GM21381 (cell line): ENCODE measurements at regions not wholly inside any gene's neighbourhood (a gene's known extent, or its start where the extent isn't known, plus 50 kb on each side); places are given as distances from the start of the nearest gene placed in this dataset.
A peak's percentile ranks its signal among the peaks of the same experiment; 100 is the strongest.

ENCODE experiments used
- ATAC-seq: cut with Tn5 transposase; IDR thresholded peaks from one replicate; pipeline ENCODE4 v1.9.1; 2021; ENCODE audit warnings: mild to moderate bottlenecking, moderate library complexity; ENCODE audit not compliant: unreplicated experiment

DNA sequence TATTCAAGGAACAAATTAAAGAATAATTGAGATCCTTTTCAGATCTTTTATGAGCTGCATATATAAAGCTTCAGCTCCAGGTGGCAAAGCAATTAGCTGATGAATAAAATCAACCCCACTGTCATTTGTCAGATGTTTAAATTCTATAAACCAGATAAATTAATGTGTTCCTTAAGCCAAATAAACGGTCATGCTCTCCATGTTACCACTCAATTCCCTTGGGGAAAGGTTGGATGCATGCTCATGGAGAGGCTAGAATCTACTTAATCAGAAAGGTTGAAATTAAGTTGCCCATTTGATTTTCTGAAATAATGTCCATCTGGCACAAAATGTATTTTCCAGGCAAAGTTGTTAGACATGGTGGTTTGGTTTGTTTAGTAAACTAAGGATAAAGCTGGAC is 282.5 kb upstream of the SPRED2 start:
- ATAC-seq: no peak

DNA sequence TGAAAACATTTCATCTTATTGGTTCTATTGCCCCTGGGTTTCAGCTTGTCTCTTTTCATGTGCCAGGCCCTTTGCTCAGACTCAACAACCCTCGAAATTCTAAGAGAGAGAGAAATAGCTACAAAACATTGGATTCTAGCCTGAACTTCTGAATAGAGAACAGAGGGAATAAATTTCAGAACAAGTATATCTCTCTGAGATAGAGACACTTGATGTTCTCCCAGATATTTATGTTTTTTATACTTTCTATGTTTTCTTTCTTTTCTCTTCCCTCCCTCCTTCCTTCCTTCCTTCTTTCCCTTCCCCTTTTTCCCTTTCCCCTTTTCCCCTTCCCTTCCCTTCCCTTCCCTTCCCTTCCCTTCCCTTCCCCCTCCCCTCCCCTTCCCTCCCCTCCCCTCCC is 279.5 kb upstream of the SPRED2 start:
- no peak for ATAC-seq

DNA sequence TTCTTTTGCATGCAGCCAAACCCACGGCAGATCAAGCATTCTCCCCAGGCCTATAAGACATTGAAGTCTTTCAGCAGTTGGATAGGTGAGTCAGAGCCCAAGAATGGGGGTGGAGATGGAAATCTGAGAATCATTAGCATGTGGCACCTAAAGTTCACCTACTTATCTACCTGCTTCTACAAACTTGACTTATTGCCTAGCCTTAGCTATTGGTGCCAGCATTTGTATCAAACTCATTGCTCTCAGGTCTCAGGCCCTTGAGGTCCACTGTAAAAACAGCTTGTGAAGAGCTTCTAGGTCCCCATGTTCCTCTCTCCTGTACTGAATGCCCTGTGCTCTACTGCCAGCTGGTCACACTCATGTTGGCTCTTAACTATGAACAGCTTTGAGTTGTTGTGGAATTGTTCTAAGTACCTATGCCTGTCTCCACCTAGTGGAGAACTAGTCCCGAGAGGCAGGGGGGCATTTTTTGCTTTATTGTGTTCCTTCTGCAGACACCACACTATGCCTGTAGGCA is 278.4 kb upstream of the SPRED2 start:
- ATAC-seq: no peak

DNA sequence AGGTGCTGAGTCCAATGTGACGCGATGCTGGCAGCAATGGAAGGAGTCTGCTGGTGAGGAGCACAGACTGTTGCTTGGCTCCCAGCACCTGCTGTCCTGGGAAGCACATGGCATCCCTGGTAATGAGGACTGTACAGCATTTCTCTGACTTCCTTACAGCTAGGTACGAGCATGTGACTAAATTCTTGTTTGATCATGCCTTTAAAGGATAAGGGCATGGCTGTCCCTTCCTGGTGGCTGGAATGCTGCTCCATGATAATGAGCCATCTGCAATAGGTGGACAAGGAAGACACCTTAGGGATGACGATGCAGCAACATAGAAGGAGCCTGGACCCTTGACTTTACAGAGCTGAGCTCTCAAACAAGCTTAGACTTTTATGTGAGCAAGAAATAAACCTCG is 278.0 kb upstream of the SPRED2 start:
- no peak for ATAC-seq

DNA sequence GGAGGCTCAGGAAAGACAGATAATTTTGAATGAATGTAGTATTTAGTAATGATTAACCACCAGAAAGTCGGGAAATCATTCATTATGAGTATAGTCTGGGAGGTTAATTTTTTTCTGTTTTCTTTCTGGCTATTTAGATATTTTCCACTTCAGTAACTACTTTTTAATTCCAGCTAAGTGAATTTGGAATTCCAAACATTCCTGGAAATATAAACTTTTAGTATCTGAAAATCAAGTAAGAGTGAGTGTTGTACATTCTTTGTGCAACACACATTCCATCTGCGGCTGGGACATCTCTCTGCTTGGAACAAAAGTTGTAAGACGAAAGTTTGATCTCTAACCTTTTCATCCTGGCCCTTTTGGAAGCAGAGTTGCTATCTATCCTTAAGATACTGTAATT is 275.7 kb upstream of the SPRED2 start:
- ATAC-seq: no peak

DNA sequence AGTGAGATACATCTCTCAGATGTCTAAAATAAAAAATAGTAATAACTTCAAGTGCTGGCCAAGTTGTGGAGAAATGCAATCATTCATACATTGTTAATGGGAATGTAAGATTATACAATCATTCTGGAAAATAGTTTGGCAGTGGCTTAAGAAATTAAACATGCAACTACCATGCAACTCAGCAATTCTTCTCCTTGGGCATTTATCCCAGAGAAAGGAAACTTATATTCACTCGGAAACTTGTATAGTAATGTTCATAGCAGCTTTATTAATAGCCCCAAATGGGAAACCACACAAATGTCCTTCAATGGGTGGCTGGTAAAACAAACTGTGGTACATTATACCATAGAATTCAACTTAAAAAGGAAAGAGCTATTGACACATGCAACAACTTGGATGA is 274.0 kb upstream of the SPRED2 start:
- no peak for ATAC-seq

DNA sequence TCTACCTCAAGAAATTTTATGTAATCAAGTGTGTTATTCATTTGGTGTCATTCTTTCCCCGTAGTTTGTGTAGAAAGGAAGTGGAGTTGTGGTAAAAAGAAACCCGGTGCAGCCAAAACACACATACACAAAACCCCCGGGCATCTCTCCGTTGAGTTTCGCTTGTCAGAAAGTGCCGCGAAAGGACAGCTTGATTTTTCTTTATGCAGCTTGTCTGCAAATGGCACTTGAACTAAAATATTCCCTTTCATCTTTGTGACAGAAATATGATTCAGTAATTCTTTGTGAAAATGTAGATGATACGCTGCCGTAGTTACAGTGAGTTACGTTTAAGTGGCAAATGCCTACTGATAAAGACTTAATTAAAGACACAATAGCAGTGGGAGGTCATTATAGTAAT is 268.8 kb upstream of the SPRED2 start:
- no peak for ATAC-seq

DNA sequence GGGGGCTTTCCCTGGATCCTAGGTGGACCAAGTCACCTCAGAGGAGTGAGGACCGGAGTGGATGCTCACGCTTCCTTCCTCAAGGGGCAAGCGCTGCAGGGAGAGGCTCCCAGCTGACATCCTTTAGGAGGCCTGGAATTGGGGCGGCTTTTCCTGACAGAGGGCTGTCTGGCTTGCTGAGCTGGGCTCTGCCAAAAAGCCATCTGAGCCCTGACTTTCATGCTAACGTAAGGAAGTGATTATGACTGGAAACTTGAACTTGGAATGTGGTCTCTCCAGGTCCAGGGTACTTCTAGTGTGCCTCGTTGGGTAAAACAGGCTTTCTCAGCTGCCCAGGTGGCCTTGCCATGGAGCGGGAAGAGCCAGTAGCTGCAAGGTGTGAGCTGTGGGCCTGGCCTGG is 268.3 kb upstream of the SPRED2 start:
- ATAC-seq: no peak

DNA sequence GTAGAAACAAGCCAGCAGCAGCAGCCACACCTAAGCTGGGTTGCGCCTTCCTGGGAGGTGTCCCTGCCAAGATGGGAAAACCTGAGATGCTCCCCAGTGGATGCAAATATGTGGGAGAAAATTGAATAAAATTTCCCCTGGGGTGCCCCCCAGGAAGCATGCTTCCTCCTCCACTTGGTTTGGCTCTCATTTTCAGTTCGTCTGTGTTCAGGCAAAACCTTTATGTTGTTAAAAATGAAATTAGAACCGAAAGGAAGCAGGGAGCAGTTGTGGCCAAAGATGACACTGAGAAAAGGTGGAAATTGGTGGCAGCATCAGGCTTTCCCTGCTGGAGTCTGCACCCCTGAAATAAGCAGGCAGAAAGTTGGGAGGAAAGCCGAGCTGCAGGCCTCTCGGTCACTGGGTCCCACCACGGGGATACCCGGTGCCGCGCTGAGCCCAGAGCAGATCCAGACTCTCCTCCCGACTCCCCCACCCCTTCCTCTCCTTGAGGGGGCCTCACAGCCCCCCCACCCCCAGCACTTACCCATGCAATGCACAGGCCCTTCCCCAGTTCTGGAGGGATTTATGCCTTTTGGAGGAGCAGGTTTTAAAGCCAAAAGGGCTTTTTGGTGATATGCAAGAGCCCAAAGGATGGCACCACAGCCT is 267.7 kb upstream of the SPRED2 start:
- ATAC-seq: no peak

DNA sequence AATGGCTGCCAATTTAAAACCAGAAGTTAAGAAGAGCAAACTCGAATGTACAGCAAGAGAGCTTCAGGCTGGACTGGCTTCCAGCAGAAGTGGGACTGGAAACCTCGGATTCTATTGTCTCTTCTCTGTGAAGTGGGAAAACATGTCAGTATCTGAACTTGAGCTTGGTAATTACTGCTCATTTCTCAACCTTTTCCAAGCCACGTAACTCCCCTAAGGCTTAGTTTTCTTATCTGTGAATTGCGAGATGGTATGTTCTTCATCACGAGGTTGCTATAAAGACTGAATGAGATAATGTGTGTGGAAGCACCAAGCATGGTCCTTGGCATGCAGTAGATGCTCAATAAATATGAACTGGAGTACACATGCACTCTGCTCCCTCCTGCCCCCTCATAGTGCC is 259.4 kb upstream of the SPRED2 start:
- ATAC-seq: no peak

DNA sequence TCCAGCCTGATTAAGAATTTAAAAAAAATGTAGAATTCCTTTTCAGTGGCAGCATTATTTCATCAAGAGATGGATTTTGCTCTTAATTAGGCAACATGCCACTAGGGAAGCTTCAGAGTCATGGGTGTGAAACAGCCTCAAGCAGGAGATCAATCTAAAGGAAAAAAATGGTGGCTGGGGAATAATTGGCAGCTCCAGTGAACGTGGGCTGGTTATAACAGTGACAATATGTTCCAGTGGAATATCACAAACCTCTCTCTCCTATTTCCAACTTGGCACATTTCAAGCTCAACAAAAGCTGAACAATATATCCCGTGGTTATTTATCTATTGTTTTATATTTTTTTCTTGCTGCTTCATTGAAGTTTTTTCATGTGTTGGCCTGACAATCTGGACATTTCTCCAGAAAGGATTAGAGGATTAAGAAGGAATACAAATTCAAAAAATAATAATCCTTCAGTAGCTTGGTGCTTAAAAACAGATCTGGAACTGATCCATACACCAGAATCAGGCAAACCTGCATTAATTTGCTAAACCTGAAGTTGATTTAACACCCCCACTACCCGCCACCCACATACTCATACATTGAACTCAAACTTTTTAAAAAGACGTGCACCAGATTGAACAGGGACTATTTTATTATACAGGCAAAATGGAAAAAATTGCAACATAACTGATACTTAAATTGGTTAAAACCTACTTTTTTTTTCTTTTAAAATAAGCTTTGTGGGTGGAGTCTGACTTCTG is 255.9 kb upstream of the SPRED2 start:
- no peak for ATAC-seq

DNA sequence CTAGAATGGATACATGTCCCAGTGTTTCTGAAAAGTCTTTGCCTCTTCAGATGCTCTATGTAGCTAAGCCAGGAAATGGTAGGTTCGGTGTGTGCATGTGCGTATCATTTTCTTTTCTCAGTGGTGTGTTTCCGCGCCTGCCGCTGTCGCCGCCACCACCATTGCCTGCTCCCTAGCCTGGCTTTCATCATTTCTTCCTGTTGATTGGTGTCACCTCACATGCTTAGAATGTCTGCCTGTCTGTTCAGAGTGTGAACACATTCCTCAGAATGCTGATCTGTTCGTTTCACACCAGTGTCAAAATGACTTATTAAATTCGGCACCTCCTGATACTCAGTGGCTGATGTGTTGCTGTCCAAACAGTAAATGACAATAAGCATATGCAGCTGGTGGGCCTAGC is 255.2 kb upstream of the SPRED2 start:
- no peak for ATAC-seq

DNA sequence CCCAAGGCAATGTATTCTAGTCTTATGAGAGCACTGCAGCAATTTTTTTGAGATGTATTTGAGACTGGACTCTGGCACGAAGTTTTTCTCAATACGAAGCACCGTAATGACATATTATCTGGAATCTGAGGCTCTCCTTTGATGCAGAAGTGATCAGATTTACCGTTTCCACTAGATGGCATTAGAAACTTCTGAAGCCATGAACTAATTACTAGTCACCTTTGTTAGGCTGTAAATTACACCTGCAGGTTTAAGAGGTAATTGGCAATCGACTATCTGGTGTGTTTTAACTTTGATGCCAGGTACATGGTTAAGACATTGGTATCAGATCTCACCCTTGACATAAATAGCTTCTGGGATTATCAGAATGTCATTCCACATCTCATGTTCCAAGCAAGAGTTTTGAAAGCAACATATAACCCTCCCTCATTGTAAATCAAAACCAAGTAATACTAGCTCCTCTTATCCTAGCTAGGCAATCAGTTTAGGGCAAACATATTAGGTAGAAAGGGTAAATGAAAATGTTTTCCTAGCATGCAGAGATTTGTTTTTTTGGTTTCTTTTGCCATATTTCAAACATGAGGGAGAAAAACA is 254.6 kb upstream of the SPRED2 start:
- no peak for ATAC-seq

DNA sequence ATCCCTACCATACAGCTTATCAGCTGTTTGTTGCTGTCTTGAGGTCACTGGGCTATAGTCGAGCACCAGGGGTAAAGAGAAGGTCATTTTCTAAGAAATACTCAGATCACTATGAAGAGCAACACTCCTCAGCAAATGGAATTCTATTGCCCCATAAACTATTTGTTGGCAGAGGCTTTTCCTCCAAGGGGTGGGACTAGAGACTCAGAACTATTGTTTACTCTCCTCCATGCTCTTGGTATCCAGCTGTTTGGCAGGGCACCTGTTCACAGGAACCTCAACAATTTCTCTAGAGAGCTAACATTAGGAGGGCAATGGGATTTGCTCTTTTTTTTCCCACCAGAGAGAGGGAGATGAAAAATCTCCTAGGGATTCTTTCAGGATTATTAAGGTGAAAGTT is 249.1 kb upstream of the SPRED2 start:
- ATAC-seq: no peak

DNA sequence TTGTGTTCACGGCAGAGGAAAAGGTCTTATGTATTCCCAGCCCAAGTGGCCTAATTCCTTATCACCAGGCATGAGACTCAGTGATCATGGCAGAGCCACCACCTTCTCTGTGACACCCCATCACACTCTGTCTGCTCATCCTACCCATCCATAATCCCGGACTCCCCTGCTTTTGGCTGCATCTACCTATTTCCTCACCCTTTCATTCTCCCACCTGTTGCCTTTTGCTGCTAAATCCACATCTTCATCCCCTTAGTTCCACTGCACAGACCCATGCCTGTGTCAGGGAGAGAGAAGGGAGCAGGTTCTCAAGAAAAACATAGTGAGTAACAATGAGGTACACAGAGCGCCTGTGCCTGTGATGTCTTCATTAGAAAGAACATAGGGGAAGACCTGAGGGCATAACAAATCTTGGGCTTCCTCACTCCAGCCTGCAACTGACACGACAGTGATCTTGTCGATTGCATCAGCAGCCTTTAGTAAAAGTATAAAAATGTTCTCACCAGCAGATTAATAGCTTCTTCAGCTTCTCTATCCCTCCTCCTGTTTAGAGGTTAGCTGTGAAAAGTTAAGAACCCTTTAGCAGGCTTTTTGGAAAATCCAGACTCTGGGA is 246.5 kb upstream of the SPRED2 start:
- no peak for ATAC-seq

DNA sequence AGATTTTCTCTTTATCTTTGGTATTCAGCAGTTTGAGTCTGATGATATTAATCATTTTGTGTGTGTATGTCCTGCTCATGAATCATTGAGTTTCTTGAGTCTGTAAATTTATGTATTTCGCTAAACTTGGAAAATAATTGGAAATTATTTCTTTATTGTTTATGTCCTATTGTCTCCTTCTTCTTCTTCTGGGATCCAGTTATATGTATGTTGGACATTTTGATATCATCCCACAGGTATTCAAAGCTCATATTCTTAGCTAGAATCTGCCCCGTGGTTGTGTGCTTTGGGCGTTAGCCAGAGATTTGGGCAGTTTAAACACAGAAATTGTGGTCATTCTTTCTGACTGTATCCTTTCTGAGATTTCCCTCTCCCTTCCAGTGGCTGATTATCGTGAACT is 243.0 kb upstream of the SPRED2 start:
- ATAC-seq: no peak

DNA sequence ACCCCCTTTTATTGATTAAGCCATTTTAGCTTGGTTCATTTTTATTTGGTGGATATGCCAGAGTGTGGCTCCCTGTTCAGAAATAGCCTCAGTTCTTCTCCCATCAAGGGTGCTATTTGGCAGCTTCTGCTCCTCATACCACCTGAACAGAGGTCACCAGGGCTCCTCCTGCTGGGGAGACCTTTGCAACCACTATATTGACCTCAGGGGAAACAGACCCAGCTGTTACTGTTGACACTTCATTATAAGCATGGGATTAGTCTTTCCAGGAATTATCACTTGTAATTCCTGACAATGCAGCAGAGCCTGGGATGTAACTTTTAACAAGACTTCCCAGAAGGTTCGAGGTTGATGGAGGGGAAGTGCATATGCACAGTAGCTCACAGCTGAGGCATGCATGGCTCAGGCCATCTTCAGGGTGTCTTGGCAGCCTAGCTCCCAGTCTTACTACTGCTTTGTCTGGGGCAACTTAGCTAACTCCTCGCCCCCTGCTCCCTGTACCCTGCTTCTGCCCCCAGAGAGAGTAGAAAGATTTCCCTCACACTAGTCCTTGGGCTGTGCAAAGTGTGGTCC is 239.4 kb upstream of the SPRED2 start:
- ATAC-seq: no peak

DNA sequence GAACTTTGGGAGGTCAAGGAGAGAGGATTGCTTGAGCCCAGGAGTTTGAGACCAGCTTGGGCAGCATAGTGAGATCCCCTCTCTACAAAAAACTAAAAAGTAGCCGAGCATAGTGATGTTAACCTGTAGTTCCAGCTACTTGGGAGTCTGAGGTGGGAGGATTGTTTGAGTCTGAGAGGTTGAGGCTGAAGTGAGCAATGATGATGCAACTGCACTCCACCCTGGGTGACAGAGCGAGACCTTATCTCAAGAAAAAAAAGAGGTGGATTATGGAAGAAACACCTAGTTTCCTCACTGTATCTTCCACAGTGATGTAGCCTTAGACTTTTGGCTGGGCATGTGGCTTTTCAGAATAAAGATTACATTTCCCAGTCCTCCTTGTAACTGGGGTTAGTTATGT is 237.2 kb upstream of the SPRED2 start:
- no peak for ATAC-seq

DNA sequence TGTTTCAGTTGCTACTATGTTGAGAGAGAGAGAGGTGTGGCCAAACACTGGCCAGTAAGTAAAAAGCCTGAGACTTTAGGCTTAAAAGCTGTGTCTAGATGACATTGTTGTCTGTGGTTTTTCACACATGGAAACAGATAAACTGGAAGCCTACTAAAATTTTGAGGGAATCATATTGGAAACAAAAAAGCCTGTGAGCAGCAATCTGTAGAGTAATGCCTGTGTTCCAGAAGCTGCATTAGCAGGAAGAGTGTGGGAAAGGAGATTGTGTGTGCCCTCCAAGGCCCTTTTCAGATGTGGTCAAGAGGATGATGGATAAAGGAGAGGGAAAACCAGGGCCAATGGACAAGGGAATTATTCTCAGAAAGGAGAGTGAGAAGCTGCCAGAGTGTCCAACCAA is 236.3 kb upstream of the SPRED2 start:
- no peak for ATAC-seq

DNA sequence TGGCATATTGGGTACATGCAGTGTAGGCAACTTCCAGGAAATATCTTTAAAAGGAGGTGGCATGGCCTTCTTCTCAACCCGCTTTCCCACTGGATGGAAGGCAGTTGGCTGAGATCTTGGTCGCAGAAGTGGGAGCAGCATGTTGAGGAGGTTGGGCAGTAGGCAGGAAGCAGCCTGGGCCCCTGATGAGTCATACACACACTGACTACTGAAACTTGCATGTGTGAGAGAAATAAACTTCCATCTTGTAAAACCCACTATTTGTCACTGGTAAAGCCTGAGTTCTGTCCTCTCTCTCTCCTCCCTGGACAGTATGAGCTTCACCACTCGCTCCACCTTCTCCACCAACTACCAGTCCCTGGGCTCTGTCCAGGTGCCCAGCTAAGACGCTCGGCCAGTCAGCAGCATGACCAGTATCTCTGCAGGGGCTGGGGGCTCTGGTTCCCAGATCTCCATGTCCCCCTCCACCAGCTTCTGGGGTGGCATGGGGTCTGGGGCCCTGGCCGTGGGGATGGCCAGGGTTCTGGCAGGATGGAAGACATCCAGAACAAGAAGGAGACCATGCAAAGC is 233.8 kb upstream of the SPRED2 start:
- peak; percentile 99 for ATAC-seq

DNA sequence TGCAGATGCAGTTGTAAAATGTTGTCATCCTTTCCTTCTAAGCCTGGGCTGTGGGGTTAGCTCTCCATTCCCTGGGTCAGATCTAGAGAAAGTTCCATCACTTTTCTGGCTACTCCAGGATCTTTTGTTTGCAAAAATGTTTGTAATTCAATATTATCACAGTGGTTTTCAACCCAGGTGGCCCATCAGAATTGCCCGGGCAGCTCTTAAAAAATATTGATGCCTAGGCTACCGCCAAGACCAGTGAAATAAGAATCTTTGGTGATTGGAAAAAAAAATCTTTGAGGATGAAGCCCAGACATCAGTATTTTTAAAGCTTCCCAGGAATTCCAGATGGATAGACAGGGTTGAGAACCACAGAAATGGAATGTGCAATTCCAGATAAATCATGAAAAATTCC is 232.5 kb upstream of the SPRED2 start:
- ATAC-seq: no peak
